HEK293 (cell line): ENCODE measurements at regions not wholly inside any gene's neighbourhood (a gene's known extent, or its start where the extent isn't known, plus 50 kb on each side); places are given as distances from the start of the nearest gene placed in this dataset.

Source experiments
- TCF7L2 ChIP-seq: IDR thresholded peaks from 2 replicates; pipeline ENCODE4 v1.6.1; 2011; ENCODE audit warnings: low read depth, mild to moderate bottlenecking, inconsistent platforms, low read length, moderate library complexity, borderline replicate concordance
- ZNF366 ChIP-seq: fragments of 450-650 bp; formaldehyde crosslinking; conservative IDR thresholded peaks from 2 replicates; pipeline ENCODE4 v1.5.1; 2016; ENCODE audit warnings: missing biosample characterization, missing genetic modification characterization
- TF ChIP-seq, protein P1 (sequence below): fragments of 450-650 bp; formaldehyde crosslinking; IDR thresholded peaks from 2 replicates; pipeline ENCODE4 v1.5.1; 2016; ENCODE audit warnings: missing biosample characterization, missing genetic modification characterization
- TF ChIP-seq, protein P2 (sequence below): fragments of 450-650 bp; formaldehyde crosslinking; IDR thresholded peaks from 2 replicates; pipeline ENCODE4 v1.5.1; 2016; ENCODE audit warnings: missing biosample characterization, missing genetic modification characterization

DNA sequence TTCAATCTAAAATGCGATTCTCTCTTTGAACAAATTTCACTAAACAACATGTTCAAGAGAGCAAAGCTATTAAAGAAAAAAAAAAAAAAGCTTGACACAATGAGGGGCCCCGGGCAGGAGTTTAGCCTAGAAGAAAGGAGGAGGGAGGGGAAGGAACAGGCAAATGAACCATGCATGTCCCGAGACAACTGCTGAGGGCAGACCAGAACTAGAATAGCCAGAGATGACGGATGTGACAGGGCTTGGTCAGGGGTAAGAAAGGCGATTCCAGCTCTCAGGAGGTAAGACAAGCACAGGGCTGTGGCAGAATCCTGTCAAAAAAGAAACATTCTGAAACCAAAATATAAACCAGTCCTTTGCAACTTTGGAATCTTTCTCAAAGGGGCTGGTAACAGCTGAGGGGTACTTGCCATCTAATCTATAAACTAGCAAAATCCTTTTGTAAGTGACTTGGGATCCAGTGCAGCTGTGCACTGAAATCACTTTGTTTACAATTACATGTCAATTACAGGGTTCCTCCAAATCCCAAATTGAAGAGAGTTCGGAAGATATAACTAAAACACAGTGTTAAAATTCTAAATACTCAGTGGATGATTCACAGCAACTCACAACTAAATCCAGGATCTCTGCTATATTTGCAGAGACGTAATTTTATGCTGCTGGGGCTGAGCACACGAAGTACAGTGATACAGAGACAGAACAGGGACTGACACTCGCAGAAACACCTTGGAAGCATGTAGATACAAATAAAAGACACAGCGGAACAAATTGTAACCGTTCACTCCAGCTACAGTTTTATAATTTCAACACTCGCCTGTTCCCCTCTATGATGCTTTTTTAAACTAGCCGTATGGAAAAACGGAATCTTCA, 567.4 kb upstream of the ZFHX3 start:
- TF ChIP-seq, protein P1, sequence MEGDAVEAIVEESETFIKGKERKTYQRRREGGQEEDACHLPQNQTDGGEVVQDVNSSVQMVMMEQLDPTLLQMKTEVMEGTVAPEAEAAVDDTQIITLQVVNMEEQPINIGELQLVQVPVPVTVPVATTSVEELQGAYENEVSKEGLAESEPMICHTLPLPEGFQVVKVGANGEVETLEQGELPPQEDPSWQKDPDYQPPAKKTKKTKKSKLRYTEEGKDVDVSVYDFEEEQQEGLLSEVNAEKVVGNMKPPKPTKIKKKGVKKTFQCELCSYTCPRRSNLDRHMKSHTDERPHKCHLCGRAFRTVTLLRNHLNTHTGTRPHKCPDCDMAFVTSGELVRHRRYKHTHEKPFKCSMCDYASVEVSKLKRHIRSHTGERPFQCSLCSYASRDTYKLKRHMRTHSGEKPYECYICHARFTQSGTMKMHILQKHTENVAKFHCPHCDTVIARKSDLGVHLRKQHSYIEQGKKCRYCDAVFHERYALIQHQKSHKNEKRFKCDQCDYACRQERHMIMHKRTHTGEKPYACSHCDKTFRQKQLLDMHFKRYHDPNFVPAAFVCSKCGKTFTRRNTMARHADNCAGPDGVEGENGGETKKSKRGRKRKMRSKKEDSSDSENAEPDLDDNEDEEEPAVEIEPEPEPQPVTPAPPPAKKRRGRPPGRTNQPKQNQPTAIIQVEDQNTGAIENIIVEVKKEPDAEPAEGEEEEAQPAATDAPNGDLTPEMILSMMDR = no peak
- TF ChIP-seq ZNF366 (tag by site-specific recombination) (no peak), TCF7L2 (no peak)
- TF ChIP-seq, protein P2, sequence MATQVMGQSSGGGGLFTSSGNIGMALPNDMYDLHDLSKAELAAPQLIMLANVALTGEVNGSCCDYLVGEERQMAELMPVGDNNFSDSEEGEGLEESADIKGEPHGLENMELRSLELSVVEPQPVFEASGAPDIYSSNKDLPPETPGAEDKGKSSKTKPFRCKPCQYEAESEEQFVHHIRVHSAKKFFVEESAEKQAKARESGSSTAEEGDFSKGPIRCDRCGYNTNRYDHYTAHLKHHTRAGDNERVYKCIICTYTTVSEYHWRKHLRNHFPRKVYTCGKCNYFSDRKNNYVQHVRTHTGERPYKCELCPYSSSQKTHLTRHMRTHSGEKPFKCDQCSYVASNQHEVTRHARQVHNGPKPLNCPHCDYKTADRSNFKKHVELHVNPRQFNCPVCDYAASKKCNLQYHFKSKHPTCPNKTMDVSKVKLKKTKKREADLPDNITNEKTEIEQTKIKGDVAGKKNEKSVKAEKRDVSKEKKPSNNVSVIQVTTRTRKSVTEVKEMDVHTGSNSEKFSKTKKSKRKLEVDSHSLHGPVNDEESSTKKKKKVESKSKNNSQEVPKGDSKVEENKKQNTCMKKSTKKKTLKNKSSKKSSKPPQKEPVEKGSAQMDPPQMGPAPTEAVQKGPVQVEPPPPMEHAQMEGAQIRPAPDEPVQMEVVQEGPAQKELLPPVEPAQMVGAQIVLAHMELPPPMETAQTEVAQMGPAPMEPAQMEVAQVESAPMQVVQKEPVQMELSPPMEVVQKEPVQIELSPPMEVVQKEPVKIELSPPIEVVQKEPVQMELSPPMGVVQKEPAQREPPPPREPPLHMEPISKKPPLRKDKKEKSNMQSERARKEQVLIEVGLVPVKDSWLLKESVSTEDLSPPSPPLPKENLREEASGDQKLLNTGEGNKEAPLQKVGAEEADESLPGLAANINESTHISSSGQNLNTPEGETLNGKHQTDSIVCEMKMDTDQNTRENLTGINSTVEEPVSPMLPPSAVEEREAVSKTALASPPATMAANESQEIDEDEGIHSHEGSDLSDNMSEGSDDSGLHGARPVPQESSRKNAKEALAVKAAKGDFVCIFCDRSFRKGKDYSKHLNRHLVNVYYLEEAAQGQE = no peak
